BLaER1 (cell line): ENCODE measurements at regions not wholly inside any gene's neighbourhood (a gene's known extent, or its start where the extent isn't known, plus 50 kb on each side); places are given as distances from the start of the nearest gene placed in this dataset.
"Not testable (repeated sequence)": the region's sequence is repeated elsewhere in the genome, so short reads cannot be mapped to it uniquely, and the experiment has no call there.

Experiments
- H3K27ac ChIP-seq: shearing (Covaris generic); formaldehyde crosslinking; 2 replicates; pipeline ENCODE4 v1.8.1; 2022
- H3K27me3 ChIP-seq: shearing (Covaris generic); formaldehyde crosslinking; 2 replicates; pipeline ENCODE4 v1.8.1; 2022
- H3K36me3 ChIP-seq: shearing (Covaris generic); formaldehyde crosslinking; 2 replicates; pipeline ENCODE4 v1.8.1; 2022
- H3K4me1 ChIP-seq: shearing (Covaris generic); formaldehyde crosslinking; 2 replicates; pipeline ENCODE4 v1.8.1; 2022
- H3K4me2 ChIP-seq: shearing (Covaris generic); formaldehyde crosslinking; 2 replicates; pipeline ENCODE4 v1.8.1; 2022
- H3K4me3 ChIP-seq: shearing (Covaris generic); formaldehyde crosslinking; 2 replicates; pipeline ENCODE4 v1.8.1; 2022
- H3K9ac ChIP-seq: shearing (Covaris generic); formaldehyde crosslinking; 2 replicates; pipeline ENCODE4 v1.8.1; 2022
- H3K9me3 ChIP-seq: shearing (Covaris generic); formaldehyde crosslinking; 2 replicates; pipeline ENCODE4 v1.8.1; 2022
- H4K20me1 ChIP-seq: shearing (Covaris generic); formaldehyde crosslinking; 2 replicates; pipeline ENCODE4 v1.8.1; 2022
- Cebpa-rat ChIP-seq: shearing (Covaris generic); IDR thresholded peaks from 2 replicates; pipeline ENCODE4 v1.8.1; 2022

DNA sequence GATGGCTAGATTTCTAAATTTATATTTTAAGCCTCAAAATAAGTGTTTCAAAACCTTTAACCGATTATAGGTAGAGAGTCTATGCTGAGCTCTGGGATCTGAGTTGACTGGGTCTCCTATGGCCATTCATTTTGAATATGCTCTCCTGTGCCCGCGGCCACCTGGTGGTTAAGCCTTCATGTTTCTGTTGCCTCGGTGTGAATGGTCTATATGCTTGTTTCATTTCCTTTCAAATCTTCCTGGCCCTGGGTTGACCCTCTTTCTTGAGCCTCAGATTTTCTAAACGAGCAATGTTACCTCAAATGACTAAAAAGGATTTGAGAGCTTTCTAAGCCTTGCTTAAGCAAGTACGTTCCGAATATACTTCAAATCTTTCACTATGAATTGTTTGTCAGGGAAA lies 789.4 kb upstream of the KIRREL3 start:
- no peaks in the 10 kb centered on the region for H3K36me3 ChIP-seq
- no peaks in the 10 kb centered on the region for H3K27me3 ChIP-seq
- no peaks in the 10 kb centered on the region for H4K20me1 ChIP-seq
- no peak overlapping the region for H3K4me2 ChIP-seq
- TF ChIP-seq Cebpa-rat, result no peak
- H3K27ac ChIP-seq, result no peak overlapping the region
- H3K4me3 ChIP-seq, result no peak overlapping the region
- H3K4me1 ChIP-seq, result no peaks in the 10 kb centered on the region
- H3K9me3 ChIP-seq, result no peaks in the 10 kb centered on the region
- H3K9ac ChIP-seq, result no peak overlapping the region

DNA sequence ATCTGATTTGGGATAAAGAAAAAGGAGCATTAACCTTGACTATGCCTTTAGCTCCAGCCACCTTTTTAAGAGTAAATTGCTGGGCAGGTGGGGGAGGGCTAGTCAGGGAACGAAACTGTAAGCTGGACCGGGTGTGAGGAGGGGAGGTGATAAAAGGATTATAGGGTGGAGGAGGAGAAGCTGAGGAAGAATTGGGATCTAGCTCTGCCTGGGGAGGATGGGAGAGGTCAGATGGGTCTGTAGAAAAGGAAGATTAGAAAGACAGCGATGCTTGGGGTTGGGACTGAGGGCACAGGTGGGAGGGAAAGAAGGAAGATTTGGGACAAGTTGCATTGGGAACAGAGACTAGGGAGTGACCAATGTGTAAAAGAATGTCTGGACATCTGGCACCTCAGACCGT lies 772.4 kb upstream of the KIRREL3 start:
- H3K4me1 ChIP-seq, H3K36me3 ChIP-seq, H3K9me3 ChIP-seq, H3K4me3 ChIP-seq, H4K20me1 ChIP-seq, H3K4me2 ChIP-seq, H3K27me3 ChIP-seq, H3K27ac ChIP-seq, H3K9ac ChIP-seq: not testable (repeated sequence)

DNA sequence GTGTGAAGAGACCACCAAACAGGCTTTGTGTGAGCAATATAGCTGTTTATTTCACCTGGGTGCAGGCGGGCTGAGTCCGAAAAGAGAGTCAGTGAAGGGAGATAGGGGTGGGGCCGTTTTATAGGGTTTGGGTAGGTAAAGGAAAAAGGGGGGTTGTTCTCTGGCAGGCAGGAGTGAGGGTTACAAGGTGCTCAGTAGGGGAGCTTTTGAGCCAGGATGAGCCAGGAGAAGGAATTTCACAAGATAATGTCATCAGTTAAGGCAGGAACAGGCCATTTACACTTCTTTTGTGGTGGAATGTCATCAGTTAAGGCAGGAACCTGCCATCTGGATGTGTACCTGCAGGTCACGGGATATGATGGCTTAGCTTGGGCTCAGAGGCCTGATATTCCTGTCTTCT lies 768.4 kb upstream of the KIRREL3 start:
- not testable (repeated sequence) for H3K36me3 ChIP-seq, H3K27ac ChIP-seq

DNA sequence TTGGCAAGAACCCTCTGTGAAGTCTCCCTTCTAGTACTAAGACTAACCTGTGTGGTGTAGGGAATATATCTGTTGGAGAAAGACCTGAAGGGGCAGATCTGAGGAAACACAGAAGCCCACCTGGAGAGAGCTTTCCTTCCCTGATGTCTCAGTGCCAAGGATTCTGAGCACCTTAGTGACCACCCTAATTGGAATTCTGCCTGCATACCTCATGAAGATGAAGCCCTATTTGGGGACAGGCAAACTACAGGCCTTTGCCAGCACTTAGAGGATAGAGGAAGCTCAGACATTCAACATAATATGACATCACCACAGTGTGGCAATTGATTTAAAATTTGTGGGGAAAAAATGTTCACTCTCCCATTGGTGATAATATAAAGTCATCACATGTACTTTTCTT lies 766.2 kb upstream of the KIRREL3 start:
- no peak for TF ChIP-seq Cebpa-rat
- no peak overlapping the region for H3K4me3 ChIP-seq
- H3K9me3 ChIP-seq, result no peaks in the 10 kb centered on the region
- H3K27ac ChIP-seq, result no peak overlapping the region
- no peak overlapping the region for H3K4me2 ChIP-seq
- no peaks in the 10 kb centered on the region for H3K36me3 ChIP-seq
- no peaks in the 10 kb centered on the region for H4K20me1 ChIP-seq
- H3K27me3 ChIP-seq, result no peaks in the 10 kb centered on the region
- no peak overlapping the region for H3K9ac ChIP-seq
- H3K4me1 ChIP-seq, result no peaks in the 10 kb centered on the region

More for the DNA sequence above, 768.4 kb upstream of the KIRREL3 start:
- not testable (repeated sequence) for H3K4me2 ChIP-seq, H4K20me1 ChIP-seq, H3K4me1 ChIP-seq, H3K9ac ChIP-seq, H3K4me3 ChIP-seq, H3K9me3 ChIP-seq, H3K27me3 ChIP-seq

DNA sequence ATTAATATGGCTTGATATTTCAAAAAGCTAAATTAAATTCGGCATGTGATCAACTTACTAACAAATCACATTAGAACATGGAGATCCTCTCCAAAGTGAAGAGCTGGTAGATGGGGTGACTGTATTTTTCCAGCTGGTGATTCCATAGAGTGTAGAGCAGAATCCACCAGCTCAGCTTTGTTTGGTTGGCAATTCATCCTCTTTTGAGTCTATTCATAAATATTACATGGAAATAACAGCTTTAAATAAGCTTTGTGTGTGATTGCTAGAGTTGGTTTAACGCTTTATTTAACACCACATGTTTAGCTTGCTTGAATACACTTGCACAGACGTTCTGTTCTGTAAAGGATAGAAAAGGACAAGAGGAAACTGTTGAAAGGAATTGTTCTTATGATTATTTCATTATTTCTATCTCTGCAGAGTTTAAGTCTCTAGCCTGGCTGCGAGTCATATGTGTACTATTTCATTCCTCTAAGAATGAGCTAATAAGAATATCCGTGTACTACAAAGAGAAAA lies 738.3 kb upstream of the KIRREL3 start:
- no peak overlapping the region for H3K4me3 ChIP-seq
- no peak for TF ChIP-seq Cebpa-rat
- H3K27ac ChIP-seq, result no peak overlapping the region
- H4K20me1 ChIP-seq, result no peaks in the 10 kb centered on the region
- H3K9me3 ChIP-seq, result no peaks in the 10 kb centered on the region
- H3K36me3 ChIP-seq, result no peaks in the 10 kb centered on the region
- no peak overlapping the region for H3K4me2 ChIP-seq
- peaks cover 5% of the 10 kb centered on the region for H3K4me1 ChIP-seq
- H3K27me3 ChIP-seq, result no peaks in the 10 kb centered on the region
- no peak overlapping the region for H3K9ac ChIP-seq

DNA sequence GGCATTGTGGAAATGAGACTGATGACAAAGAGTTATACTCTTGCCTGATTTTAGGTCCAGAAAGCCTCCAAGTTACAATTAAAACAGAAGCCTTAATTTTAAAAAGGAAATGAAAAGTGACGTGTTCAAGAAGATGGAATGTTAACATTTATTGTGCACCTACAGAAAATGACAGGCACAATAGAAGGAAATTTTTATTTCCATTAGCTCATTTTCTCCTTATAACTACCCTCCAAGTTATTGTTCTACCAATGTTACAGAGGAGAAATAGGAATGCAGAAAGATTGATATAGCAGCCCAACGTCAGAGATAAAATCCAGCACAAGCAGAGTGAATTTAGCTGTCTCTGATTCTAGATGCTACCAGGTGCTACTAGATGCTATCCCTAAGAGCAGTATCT lies 736.9 kb upstream of the KIRREL3 start:
- H3K9ac ChIP-seq, result no peak overlapping the region
- no peaks in the 10 kb centered on the region for H3K9me3 ChIP-seq
- H3K4me1 ChIP-seq, result peaks cover 10% of the 10 kb centered on the region
- no peak overlapping the region for H3K4me2 ChIP-seq
- no peaks in the 10 kb centered on the region for H3K36me3 ChIP-seq
- H3K27ac ChIP-seq, result no peak overlapping the region
- H3K4me3 ChIP-seq, result no peak overlapping the region
- no peak for TF ChIP-seq Cebpa-rat
- H4K20me1 ChIP-seq, result no peaks in the 10 kb centered on the region
- no peaks in the 10 kb centered on the region for H3K27me3 ChIP-seq

DNA sequence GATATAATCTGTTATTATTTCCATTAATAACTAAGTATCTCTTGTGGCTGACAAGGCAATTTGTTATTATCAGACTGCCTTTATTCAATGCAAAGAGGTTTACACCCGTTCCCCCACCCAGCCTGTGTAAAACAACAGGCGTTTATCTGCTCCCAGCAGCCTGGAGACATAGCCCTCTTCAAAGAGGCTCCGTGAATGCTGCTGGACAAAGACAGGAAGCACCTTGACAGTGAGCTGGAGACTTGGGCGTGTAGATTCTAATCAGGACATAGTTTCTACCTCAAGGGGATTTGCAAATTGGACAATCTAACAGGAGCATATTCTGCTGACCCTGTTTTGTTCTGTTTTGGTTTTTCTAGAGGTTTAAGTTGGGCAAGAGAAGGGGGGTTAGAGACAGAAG lies 733.0 kb upstream of the KIRREL3 start:
- Histone ChIP-seq H4K20me1 (no peaks in the 10 kb centered on the region), H3K27me3 (no peaks in the 10 kb centered on the region), H3K9ac (no peak overlapping the region), H3K4me3 (no peak overlapping the region), H3K4me2 (peak overlapping the region; percentile 48), H3K9me3 (no peaks in the 10 kb centered on the region), H3K27ac (no peak overlapping the region), H3K4me1 (peaks cover 10% of the 10 kb centered on the region), H3K36me3 (no peaks in the 10 kb centered on the region)
- TF ChIP-seq Cebpa-rat, result no peak

DNA sequence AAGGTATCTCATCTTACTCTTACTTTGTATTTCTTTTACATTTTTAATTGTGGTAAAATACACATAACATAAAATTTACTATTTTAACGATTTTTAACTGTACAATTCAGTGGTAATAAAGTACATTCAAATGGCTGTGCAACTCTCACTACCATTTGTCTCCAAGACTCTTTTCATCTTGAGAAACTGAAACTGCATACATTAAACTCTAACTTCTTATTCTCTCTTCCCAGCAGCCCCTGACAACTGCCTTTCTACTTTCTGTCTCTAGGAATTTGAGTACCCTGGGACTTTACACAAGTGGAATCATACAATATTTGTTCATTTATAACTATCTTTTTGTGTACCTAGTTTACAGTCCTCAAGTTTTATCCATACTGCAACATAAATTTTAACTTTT lies 725.8 kb upstream of the KIRREL3 start:
- Histone ChIP-seq H3K4me1 (no peaks in the 10 kb centered on the region), H3K4me3 (no peak overlapping the region), H3K27me3 (no peaks in the 10 kb centered on the region), H3K27ac (no peak overlapping the region), H3K9ac (no peak overlapping the region), H3K9me3 (no peaks in the 10 kb centered on the region), H3K4me2 (no peak overlapping the region), H3K36me3 (no peaks in the 10 kb centered on the region), H4K20me1 (no peaks in the 10 kb centered on the region)
- TF ChIP-seq Cebpa-rat, result no peak

DNA sequence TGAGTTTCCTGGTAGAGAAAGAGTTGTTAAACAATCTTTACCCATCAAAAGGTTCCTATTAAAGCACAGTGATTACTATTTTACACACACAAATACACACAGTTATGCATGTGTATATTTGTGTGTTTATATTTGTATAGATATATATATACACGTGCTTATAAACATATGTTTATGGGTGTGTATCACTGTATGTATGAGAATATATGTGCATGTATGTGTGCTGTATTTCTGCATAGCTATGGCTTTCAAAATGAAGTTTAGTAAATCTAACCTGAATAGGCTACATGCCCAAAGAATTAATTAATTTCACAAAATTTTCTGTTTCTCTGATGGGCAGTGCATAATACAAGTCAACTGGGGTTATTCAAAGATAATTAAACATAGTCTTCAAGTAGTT lies 723.1 kb upstream of the KIRREL3 start:
- no peak overlapping the region for H3K4me3 ChIP-seq
- no peaks in the 10 kb centered on the region for H4K20me1 ChIP-seq
- H3K9me3 ChIP-seq, result no peaks in the 10 kb centered on the region
- H3K27ac ChIP-seq, result no peak overlapping the region
- no peaks in the 10 kb centered on the region for H3K36me3 ChIP-seq
- no peak overlapping the region for H3K4me2 ChIP-seq
- no peak for TF ChIP-seq Cebpa-rat
- no peaks in the 10 kb centered on the region for H3K4me1 ChIP-seq
- H3K27me3 ChIP-seq, result no peaks in the 10 kb centered on the region
- no peak overlapping the region for H3K9ac ChIP-seq

DNA sequence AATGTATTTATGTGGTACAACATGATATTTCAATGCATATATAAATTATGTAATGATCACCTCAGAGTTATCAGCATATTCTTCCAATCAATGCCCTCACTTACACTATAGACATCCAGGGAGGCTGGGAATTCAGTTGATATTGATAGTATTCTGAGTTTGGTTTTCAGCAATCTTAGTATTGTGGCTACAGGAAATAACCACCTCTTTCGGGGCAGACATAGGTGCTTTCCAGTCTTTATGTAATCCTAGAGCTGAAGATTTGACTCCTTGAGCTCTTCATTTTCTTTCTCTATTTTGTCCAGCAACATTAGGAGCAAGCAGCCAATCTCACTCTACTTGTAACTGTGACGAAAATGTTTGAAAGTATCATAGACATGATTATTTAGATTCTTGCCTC lies 712.7 kb upstream of the KIRREL3 start:
- Histone ChIP-seq H3K36me3 (no peaks in the 10 kb centered on the region), H3K4me2 (no peak overlapping the region), H4K20me1 (no peaks in the 10 kb centered on the region), H3K27ac (no peak overlapping the region), H3K4me3 (no peak overlapping the region), H3K9me3 (no peaks in the 10 kb centered on the region), H3K27me3 (no peaks in the 10 kb centered on the region), H3K9ac (no peak overlapping the region), H3K4me1 (no peaks in the 10 kb centered on the region)
- no peak for TF ChIP-seq Cebpa-rat

DNA sequence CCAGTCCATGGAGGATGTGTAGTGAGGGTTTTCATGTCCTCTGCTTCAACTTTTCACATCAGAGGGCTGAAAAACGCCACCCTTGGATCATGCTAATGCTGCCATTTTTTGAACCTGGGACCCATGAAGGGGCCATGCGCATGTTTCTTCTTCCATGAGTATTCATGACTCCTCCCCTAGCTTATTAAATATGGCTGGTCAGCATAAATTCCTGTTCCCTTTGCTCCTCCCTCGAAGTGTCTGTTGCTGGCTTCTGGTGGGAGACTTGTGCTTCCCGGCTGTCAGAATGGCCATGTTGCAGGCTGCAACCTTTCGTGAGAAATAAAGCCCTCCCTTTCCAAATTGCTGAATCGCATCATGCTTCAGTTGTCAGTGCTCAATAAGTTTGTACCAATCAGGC lies 711.2 kb upstream of the KIRREL3 start:
- no peak for TF ChIP-seq Cebpa-rat
- Histone ChIP-seq H3K27me3 (no peaks in the 10 kb centered on the region), H3K4me1 (no peaks in the 10 kb centered on the region), H3K4me3 (no peak overlapping the region), H3K4me2 (no peak overlapping the region), H3K36me3 (no peaks in the 10 kb centered on the region), H3K27ac (no peak overlapping the region), H3K9me3 (no peaks in the 10 kb centered on the region), H3K9ac (no peak overlapping the region), H4K20me1 (no peaks in the 10 kb centered on the region)
